CD14-positive monocyte (primary cell): ENCODE measurements at regions not wholly inside any gene's neighbourhood (a gene's known extent, or its start where the extent isn't known, plus 50 kb on each side); places are given as distances from the start of the nearest gene placed in this dataset.

Source experiments
- DNase-seq, 3 donors: peaks; one replicate each; pipeline ENCODE4 v3.0.0-alpha.2; 2011 to 2022
- H2AFZ ChIP-seq: 2 replicates; pipeline ENCODE4 v1.6.0; 2012; ENCODE audit warnings: mild to moderate bottlenecking, low read depth, low read length, inconsistent platforms; ENCODE audit not compliant: insufficient read depth, poor library complexity, severe bottlenecking
- H3K27ac ChIP-seq, 2 donors: 1 replicate in 1 of 2; 2 replicates in 1 of 2; pipeline ENCODE4 v1.5.1; 2012 to 2013; ENCODE audit warnings: low read length in 2 of 2, control low read depth in 1 of 2, inconsistent platforms in 1 of 2, low read depth in 1 of 2, mild to moderate bottlenecking in 1 of 2
- H3K27me3 ChIP-seq, 2 donors: one replicate each; pipeline versions ENCODE4 v1.6.0 to v1.6.1; 2011 to 2013; ENCODE audit warnings: low read length in 2 of 2; ENCODE audit not compliant: control insufficient read depth in 2 of 2, insufficient read depth in 2 of 2
- H3K36me3 ChIP-seq, 2 donors: replicated peaks in 1 of 2; 1 replicate in 1 of 2; 2 replicates in 1 of 2; pipeline versions ENCODE4 v1.5.1 to v1.6.1; 2012 to 2013; ENCODE audit warnings: low read length in 2 of 2, control low read depth in 1 of 2, inconsistent platforms in 1 of 2, mild to moderate bottlenecking in 1 of 2; ENCODE audit not compliant: insufficient read depth in 2 of 2, control insufficient read depth in 1 of 2
- H3K4me1 ChIP-seq, 2 donors: 1 replicate in 1 of 2; 2 replicates in 1 of 2; pipeline versions ENCODE4 v1.5.1 to v1.6.1; 2012 to 2013; ENCODE audit warnings: low read length in 2 of 2, control low read depth in 1 of 2, inconsistent platforms in 1 of 2, mild to moderate bottlenecking in 1 of 2, moderate library complexity in 1 of 2; ENCODE audit not compliant: insufficient read depth in 2 of 2, control insufficient read depth in 1 of 2
- H3K4me2 ChIP-seq: replicated peaks from 2 replicates; pipeline ENCODE3; 2012; ENCODE audit warnings: low read length, moderate library complexity, mild to moderate bottlenecking; ENCODE audit not compliant: poor library complexity, severe bottlenecking; ENCODE audit errors: extremely low read depth
- H3K4me3 ChIP-seq, 3 experiments: fragments of 200-600 bp in 1 of 3; sonication (generic) in 1 of 3; replicated peaks in 1 of 3; 1 replicate in 2 of 3; 2 replicates in 1 of 3; pipeline ENCODE4 v1.5.1; 2011 to 2013; ENCODE audit warnings: low read length in 3 of 3, mild to moderate bottlenecking in 3 of 3, control low read depth in 2 of 3, low read depth in 2 of 3, inconsistent platforms in 1 of 3, moderate library complexity in 1 of 3
- H3K79me2 ChIP-seq: 2 replicates; pipeline ENCODE4 v1.6.0; 2012; ENCODE audit warnings: mild to moderate bottlenecking, control low read depth, inconsistent platforms, low read length, moderate library complexity; ENCODE audit not compliant: insufficient read depth
- H3K9ac ChIP-seq: 2 replicates; pipeline ENCODE4 v1.6.0; 2017; ENCODE audit warnings: low read length, mild to moderate bottlenecking; ENCODE audit not compliant: insufficient read depth, poor library complexity, severe bottlenecking
- H3K9me3 ChIP-seq, 2 donors: replicated peaks in 1 of 2; 1 replicate in 1 of 2; 2 replicates in 1 of 2; pipeline versions ENCODE4 v1.5.1 to v1.6.1; 2012 to 2013; ENCODE audit warnings: low read length in 2 of 2, control low read depth in 1 of 2; ENCODE audit not compliant: control insufficient read depth in 1 of 2, insufficient read depth in 1 of 2
- H4K20me1 ChIP-seq: 2 replicates; pipeline ENCODE4 v1.6.0; 2012; ENCODE audit warnings: mild to moderate bottlenecking, low read length, control low read depth, moderate library complexity; ENCODE audit not compliant: insufficient read depth
- H3K27ac Mint-ChIP-seq, 7 donors: one replicate each; pipeline ENCODE4 v1.8.0; 2020; ENCODE audit warnings: mild to moderate bottlenecking in 7 of 7, mixed read lengths in 7 of 7, moderate library complexity in 6 of 7, inconsistent platforms in 2 of 7
- H3K27me3 Mint-ChIP-seq, 3 donors: one replicate each; pipeline ENCODE4 v1.8.0; 2021 to 2022; ENCODE audit warnings: low read depth in 3 of 3, mild to moderate bottlenecking in 3 of 3, mixed read lengths in 3 of 3, moderate library complexity in 3 of 3, inconsistent platforms in 1 of 3
- H3K36me3 Mint-ChIP-seq, 2 donors: one replicate each; pipeline ENCODE4 v1.8.0; 2020; ENCODE audit warnings: mixed read lengths in 2 of 2, inconsistent platforms in 1 of 2, mild to moderate bottlenecking in 1 of 2
- H3K4me1 Mint-ChIP-seq: one replicate; pipeline ENCODE4 v1.8.0; 2020; ENCODE audit warnings: mild to moderate bottlenecking, mixed read lengths
- H3K4me3 Mint-ChIP-seq, 2 donors: one replicate each; pipeline ENCODE4 v1.8.0; 2020; ENCODE audit warnings: mild to moderate bottlenecking in 2 of 2, mixed read lengths in 2 of 2, moderate library complexity in 1 of 2
- H3K9me3 Mint-ChIP-seq, 7 donors: one replicate each; pipeline ENCODE4 v1.8.0; 2020 to 2022; ENCODE audit warnings: mixed read lengths in 7 of 7, mild to moderate bottlenecking in 6 of 7, moderate library complexity in 6 of 7, inconsistent platforms in 2 of 7
- CTCF ChIP-seq: fragments of 200-600 bp; IDR thresholded peaks from one replicate; pipeline ENCODE4 v1.8.0; 2022; ENCODE audit warnings: antibody characterized with exemption, mild to moderate bottlenecking
- WGBS: methylation state at CpG from one replicate; pipeline ENCODE4 v1.1.5; 2013; ENCODE audit warnings: missing lambda C conversion rate; ENCODE audit not compliant: insufficient coverage; 5-methylcytosine and 5-hydroxymethylcytosine counted together
- intact Hi-C, 2 donors: fragments of 100-400 bp; cut with micrococcal nuclease; formaldehyde crosslinking; loops; one replicate each; pipeline versions ENCODE4 v1.15.0 to v1.15.1; 2023

GRCh38 chr18:39685303-39685902 lies 2119.8 kb upstream of the CELF4 start:
- no CpG with 5 or more reads among the region's 4 CpGs for WGBS
- no peaks in the 10 kb centered on the region for H3K36me3 Mint-ChIP-seq
- TF ChIP-seq CTCF, result no peak

DNA sequence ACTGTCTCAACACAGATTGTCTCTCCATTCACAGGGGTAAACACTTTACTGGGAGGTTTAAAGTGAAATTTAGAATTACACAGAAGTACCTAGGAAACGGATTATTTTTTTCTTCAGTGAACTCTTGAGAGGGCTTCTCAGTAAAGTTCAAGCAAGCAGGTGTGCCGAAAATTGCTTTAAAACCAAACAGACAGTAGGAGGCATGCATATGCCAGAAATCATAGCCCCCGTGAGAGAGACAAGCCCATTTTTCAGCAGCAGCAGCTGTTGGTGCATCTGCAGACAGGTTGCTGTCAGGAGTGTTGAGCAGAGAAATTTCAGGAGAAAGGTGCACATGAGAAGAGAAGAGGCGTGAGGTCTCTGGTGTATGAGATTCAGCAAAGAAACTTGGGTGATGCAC lies 2115.5 kb upstream of the CELF4 start:
- H3K4me3 ChIP-seq, result no peak overlapping the region
- H3K27ac ChIP-seq, result no peak overlapping the region
- H3K9me3 Mint-ChIP-seq, result peaks cover 0 to 5% (median 0%) of the 10 kb centered on the region in 7 donors
- H2AFZ ChIP-seq, result no peak overlapping the region
- H3K9me3 ChIP-seq, result no peaks in the 10 kb centered on the region
- no peak overlapping the region for H3K4me3 Mint-ChIP-seq
- intact Hi-C loops, result no loop called here
- no peaks in the 10 kb centered on the region for H4K20me1 ChIP-seq
- 95% methylated on average over 4 of the region's 4 CpGs for WGBS
- no peaks in the 10 kb centered on the region for H3K27me3 ChIP-seq
- H3K4me1 ChIP-seq, result peaks cover 5 to 10% of the 10 kb centered on the region in 2 donors
- H3K4me2 ChIP-seq, result no peak overlapping the region
- no peaks in the 10 kb centered on the region for H3K36me3 Mint-ChIP-seq
- H3K79me2 ChIP-seq, result no peaks in the 10 kb centered on the region
- H3K9ac ChIP-seq, result no peak overlapping the region
- DNase-seq, result no peak
- peak overlapping the region in 1 of 7 donors; percentile 56 for H3K27ac Mint-ChIP-seq
- no peak for TF ChIP-seq CTCF
- no peaks in the 10 kb centered on the region for H3K36me3 ChIP-seq
- H3K27me3 Mint-ChIP-seq, result peaks cover 0 to 1% (median 0%) of the 10 kb centered on the region in 3 donors
- peaks cover 10% of the 10 kb centered on the region for H3K4me1 Mint-ChIP-seq

More at GRCh38 chr18:39685303-39685902, 2119.8 kb upstream of the CELF4 start:
- no peaks in the 10 kb centered on the region for H3K79me2 ChIP-seq
- DNase-seq, result no peak
- Mint-ChIP-seq H3K27ac (no peak overlapping the region), H3K9me3 (peaks cover 0 to 5% (median 0%) of the 10 kb centered on the region in 7 donors), H3K27me3 (peaks cover 0 to 1% (median 0%) of the 10 kb centered on the region in 3 donors), H3K4me3 (no peak overlapping the region), H3K4me1 (no peaks in the 10 kb centered on the region)
- no peak overlapping the region for H2AFZ ChIP-seq
- H4K20me1 ChIP-seq, result no peaks in the 10 kb centered on the region
- H3K4me2 ChIP-seq, result no peak overlapping the region
- no peaks in the 10 kb centered on the region for H3K36me3 ChIP-seq
- H3K9ac ChIP-seq, result no peak overlapping the region
- no peak overlapping the region for H3K27ac ChIP-seq
- H3K27me3 ChIP-seq, result no peaks in the 10 kb centered on the region
- no peak overlapping the region for H3K4me3 ChIP-seq
- no peaks in the 10 kb centered on the region for H3K4me1 ChIP-seq
- H3K9me3 ChIP-seq, result no peaks in the 10 kb centered on the region
- intact Hi-C loops, result no loop called here
